AML-193 (cell line): ENCODE measurements at regions not wholly inside any gene's neighbourhood (a gene's known extent, or its start where the extent isn't known, plus 50 kb on each side); places are given as distances from the start of the nearest gene placed in this dataset.

Experiments used
- DNase-seq, 2 experiments: peaks; one replicate each; lab custom pipeline; 2025; lab: John Stamatoyannopoulos, UW

- DNase-seq: no peak
These were observed 157.7 kb upstream of the COL1A2 start for GRCh38 chr7:94236960-94237359.

GRCh38 chr7:94237417-94237816 lies 157.3 kb upstream of the COL1A2 start:
- DNase-seq: no peak

GRCh38 chr7:94239661-94240234 lies 154.9 kb upstream of the COL1A2 start:
- no peak for DNase-seq

GRCh38 chr7:94240902-94241301 lies 153.8 kb upstream of the COL1A2 start:
- DNase-seq: no peak

GRCh38 chr7:94241402-94241925 lies 153.2 kb upstream of the COL1A2 start:
- no peak for DNase-seq

- DNase-seq: no peak
These were observed 151.5 kb upstream of the COL1A2 start for GRCh38 chr7:94243066-94243711.

GRCh38 chr7:94244760-94245159 lies 149.9 kb upstream of the COL1A2 start:
- no peak for DNase-seq

GRCh38 chr7:94245500-94245899 lies 149.2 kb upstream of the COL1A2 start:
- no peak for DNase-seq

- DNase-seq: no peak
These were observed 146.7 kb upstream of the COL1A2 start for GRCh38 chr7:94247970-94248369.

- DNase-seq: no peak
These were observed 145.1 kb upstream of the COL1A2 start for GRCh38 chr7:94249631-94250030.

- DNase-seq: no peak
These were observed 144.6 kb upstream of the COL1A2 start for GRCh38 chr7:94250124-94250523.

- DNase-seq: no peak
These were observed 143.7 kb upstream of the COL1A2 start for GRCh38 chr7:94250987-94251386.

GRCh38 chr7:94252124-94252523 lies 142.6 kb upstream of the COL1A2 start:
- DNase-seq: no peak

GRCh38 chr7:94252971-94253370 lies 141.7 kb upstream of the COL1A2 start:
- DNase-seq: no peak

- DNase-seq: no peak
These were observed 141.0 kb upstream of the COL1A2 start for GRCh38 chr7:94253686-94254085.

GRCh38 chr7:94258418-94259300 lies 136.0 kb upstream of the COL1A2 start:
- DNase-seq: no peak

- no peak for DNase-seq
These were observed 133.6 kb upstream of the COL1A2 start for GRCh38 chr7:94261067-94261466.

- no peak for DNase-seq
These were observed 129.9 kb upstream of the COL1A2 start for GRCh38 chr7:94264756-94265155.

GRCh38 chr7:94265456-94265855 lies 129.2 kb upstream of the COL1A2 start:
- DNase-seq: no peak

GRCh38 chr7:94266238-94266644 lies 128.5 kb upstream of the COL1A2 start:
- DNase-seq: peak; percentile 65 to 67

- no peak for DNase-seq
These were observed 123.9 kb upstream of the COL1A2 start for GRCh38 chr7:94270772-94271171.

GRCh38 chr7:94272821-94273583 lies 121.7 kb upstream of the COL1A2 start:
- DNase-seq: no peak
